ENCODE measurements at regions not wholly inside any gene's neighbourhood (a gene's known extent, or its start where the extent isn't known, plus 50 kb on each side); places are given as distances from the start of the nearest gene placed in this dataset.

- Mint-ChIP-seq H3K9me3 (peaks cover 0 to 4% of the 10 kb centered on the region in 2 donors), H3K36me3 (no peaks in the 10 kb centered on the region), H3K27ac (no peak overlapping the region)
- DNase-seq (ENCODE audit: low spot score in 2 of 2) (no peak), ATAC-seq (no peak)
Observed at GRCh38 chr4:35534962-35535361, 709.4 kb downstream of the ARAP2 start.

DNA sequence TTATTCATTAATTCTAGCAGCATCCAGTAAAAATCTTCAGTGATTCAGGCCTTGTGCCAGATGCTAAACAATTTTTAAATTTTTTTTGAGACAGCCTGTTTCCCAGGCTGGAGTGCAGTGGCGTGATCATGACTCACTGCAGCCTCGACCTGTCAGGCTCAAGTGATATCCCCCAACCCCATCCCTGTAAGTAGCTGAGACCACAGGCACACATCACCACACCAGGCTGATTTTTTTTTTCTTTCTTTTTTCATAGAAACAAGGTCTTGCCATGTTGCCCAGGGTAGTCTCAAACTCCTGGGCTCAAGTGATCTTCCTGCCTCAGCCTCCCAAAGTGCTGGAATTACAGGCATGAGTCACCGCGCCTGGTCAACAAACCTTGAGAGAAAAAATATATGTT, 705.5 kb downstream of the ARAP2 start:
- DNase-seq (ENCODE audit: low spot score in 2 of 2) (no peak), ATAC-seq (no peak)
- H3K27ac Mint-ChIP-seq: no peak overlapping the region
- no peaks in the 10 kb centered on the region for H3K36me3 Mint-ChIP-seq
- peaks cover 14 to 16% of the 10 kb centered on the region in 2 donors for H3K9me3 Mint-ChIP-seq

GRCh38 chr4:35539404-35540055, 704.8 kb downstream of the ARAP2 start:
- H3K27ac Mint-ChIP-seq: no peak overlapping the region
- H3K36me3 Mint-ChIP-seq: no peaks in the 10 kb centered on the region
- peaks cover 14 to 16% of the 10 kb centered on the region in 2 donors for H3K9me3 Mint-ChIP-seq
- no peak for DNase-seq (ENCODE audit: low spot score in 2 of 2)
- no peak for ATAC-seq

GRCh38 chr4:35541146-35541887, 703.0 kb downstream of the ARAP2 start:
- Mint-ChIP-seq H3K36me3 (no peaks in the 10 kb centered on the region), H3K27ac (no peak overlapping the region), H3K9me3 (peaks cover 25 to 28% of the 10 kb centered on the region in 2 donors)
- ATAC-seq (no peak), DNase-seq (ENCODE audit: low spot score in 2 of 2) (no peak)

DNA sequence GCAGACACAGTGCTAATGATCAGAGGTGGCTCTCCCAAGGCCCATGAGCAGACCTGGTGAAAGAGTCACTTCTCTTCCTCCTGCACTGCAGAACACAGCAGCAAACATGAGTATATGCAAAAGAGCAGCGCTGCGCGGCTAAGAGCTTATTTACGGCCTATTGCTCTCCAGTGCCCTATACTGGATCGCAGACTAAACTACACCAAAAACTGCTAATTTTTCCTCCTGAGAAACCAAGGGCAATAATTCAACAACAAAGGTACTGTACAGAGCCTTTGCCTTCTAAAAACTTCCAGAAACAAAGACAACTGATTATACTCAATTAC, 702.5 kb downstream of the ARAP2 start:
- Mint-ChIP-seq H3K36me3 (no peaks in the 10 kb centered on the region), H3K9me3 (peaks cover 25 to 28% of the 10 kb centered on the region in 2 donors), H3K27ac (no peak overlapping the region)
- ATAC-seq (no peak), DNase-seq (ENCODE audit: low spot score in 2 of 2) (no peak)

DNA sequence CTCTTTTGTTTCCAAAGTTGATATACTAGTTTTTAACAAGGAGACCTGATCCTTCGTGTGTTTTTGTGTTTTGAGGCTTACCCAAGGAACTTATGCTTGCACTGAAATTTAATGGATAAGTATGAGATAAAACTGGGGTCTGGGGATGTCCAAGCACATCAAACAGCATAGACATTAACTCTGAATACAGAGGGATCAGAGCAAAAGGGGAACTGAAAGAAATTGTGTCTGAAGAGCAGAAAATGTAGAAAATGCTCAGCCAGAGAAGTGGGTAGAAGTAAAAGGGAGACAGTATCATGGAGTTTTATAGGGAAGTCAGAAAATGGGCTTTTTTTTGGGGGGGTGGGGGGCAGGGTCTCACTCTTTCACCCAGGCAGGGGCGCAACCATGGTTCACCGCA, 695.4 kb downstream of the ARAP2 start:
- DNase-seq (ENCODE audit: low spot score in 2 of 2): no peak
- no peak for ATAC-seq
- H3K27ac Mint-ChIP-seq: no peak overlapping the region
- no peaks in the 10 kb centered on the region for H3K36me3 Mint-ChIP-seq
- peaks cover 18% of the 10 kb centered on the region in 2 donors for H3K9me3 Mint-ChIP-seq

DNA sequence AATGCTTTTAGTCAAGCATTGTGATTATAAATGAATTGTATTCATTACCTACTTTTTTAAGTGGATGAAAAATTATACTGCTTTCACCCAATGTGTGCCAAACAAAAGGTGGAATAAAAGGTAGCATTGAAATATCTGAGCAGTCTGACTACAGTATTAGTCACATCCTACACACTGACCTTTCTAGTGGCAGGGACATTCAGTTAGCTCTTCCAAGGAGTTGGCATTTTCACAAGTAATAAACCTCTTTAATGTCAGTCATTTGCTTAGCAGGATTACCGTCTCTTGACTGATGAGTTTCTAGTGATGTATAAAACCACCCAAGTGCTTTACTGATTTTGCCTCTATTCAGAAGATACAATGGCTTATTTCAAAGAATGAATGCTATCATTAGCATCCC, 687.9 kb downstream of the ARAP2 start:
- H3K9me3 Mint-ChIP-seq: peaks cover 0 to 3% of the 10 kb centered on the region in 2 donors
- DNase-seq (ENCODE audit: low spot score in 2 of 2) (no peak), ATAC-seq (no peak)
- H3K27ac Mint-ChIP-seq: no peak overlapping the region
- H3K36me3 Mint-ChIP-seq: no peaks in the 10 kb centered on the region

- no peaks in the 10 kb centered on the region for H3K36me3 Mint-ChIP-seq
- H3K9me3 Mint-ChIP-seq: peaks cover 0 to 3% of the 10 kb centered on the region in 2 donors
- no peak for ATAC-seq
- no peak overlapping the region for H3K27ac Mint-ChIP-seq
- no peak for DNase-seq (ENCODE audit: low spot score in 2 of 2)
Observed at GRCh38 chr4:35559559-35560365, 684.6 kb downstream of the ARAP2 start.

GRCh38 chr4:35562861-35563260, 681.5 kb downstream of the ARAP2 start:
- DNase-seq (ENCODE audit: low spot score in 2 of 2) (no peak), ATAC-seq (no peak)
- Mint-ChIP-seq H3K36me3 (no peaks in the 10 kb centered on the region), H3K9me3 (peaks cover 0 to 3% of the 10 kb centered on the region in 2 donors), H3K27ac (no peak overlapping the region)

DNA sequence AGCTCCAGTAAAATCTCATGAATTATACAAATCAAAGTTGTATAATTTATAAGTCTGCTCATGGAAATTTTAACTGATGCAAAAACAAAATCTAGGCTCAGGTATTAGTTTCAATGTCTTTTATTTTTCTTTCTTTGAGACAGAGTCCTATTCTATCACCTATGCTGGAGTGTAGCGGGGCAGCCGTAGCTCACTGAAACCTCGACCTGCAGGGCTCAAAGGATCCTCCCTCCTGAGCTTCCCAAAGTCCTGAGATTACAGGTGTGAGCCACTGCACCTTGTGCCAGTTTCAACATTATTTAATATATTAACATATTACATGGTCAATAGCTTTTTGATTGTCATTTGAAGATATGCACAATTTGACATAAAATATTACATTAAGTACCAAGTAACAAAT, 678.7 kb downstream of the ARAP2 start:
- H3K9me3 Mint-ChIP-seq: peaks cover 4 to 8% of the 10 kb centered on the region in 2 donors
- no peak for DNase-seq (ENCODE audit: low spot score in 2 of 2)
- ATAC-seq: no peak
- no peaks in the 10 kb centered on the region for H3K36me3 Mint-ChIP-seq
- no peak overlapping the region for H3K27ac Mint-ChIP-seq

DNA sequence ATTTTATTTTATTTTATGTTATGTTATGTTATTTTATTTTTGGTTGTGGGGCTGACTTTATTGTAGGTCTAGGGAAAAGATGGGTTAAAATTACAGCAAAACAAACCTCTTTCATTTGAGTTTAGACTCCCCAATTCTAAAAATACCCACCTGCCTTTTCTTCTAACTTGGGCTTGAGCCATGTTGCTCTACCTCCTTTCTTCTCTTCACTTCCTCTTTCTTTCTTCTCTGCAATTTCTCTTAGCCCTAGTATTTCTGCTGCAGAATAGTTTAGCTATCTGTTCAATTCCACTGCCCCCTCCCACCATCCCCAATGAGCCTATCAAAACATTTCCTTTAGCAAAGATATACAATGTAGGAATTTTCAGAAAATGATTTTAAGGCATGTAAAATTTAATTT, 653.3 kb downstream of the ARAP2 start:
- Mint-ChIP-seq H3K36me3 (no peaks in the 10 kb centered on the region), H3K27ac (no peak overlapping the region), H3K9me3 (peaks cover 4 to 25% of the 10 kb centered on the region in 2 donors)
- no peak for DNase-seq (ENCODE audit: low spot score in 2 of 2)
- no peak for ATAC-seq

DNA sequence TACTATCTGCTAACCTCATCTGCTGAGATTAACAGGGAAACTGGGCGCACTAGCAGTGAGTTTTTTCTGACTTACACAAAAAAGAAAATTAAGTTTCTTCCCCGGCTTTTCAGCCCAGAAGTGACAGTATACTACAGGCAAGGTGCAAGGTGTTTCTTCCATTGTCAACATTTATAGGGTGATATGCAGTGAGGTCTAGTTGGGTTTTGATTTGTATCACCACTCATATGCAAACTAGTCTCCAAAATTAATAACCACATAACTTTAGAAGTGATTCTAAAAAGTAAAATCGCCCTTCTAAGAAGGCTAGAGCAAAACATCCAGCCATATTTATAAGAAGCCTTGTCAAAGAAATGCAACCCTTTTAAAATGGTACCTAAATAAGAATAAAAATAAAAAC, 640.1 kb downstream of the ARAP2 start:
- DNase-seq (ENCODE audit: low spot score in 2 of 2): no peak
- Mint-ChIP-seq H3K36me3 (no peaks in the 10 kb centered on the region), H3K27ac (no peak overlapping the region), H3K9me3 (peaks cover 0 to 9% of the 10 kb centered on the region in 2 donors)
- no peak for ATAC-seq

- DNase-seq (ENCODE audit: low spot score in 2 of 2): no peak
- no peak overlapping the region for H3K27ac Mint-ChIP-seq
- H3K36me3 Mint-ChIP-seq: no peaks in the 10 kb centered on the region
- no peak for ATAC-seq
- H3K9me3 Mint-ChIP-seq: peaks cover 0 to 13% of the 10 kb centered on the region in 2 donors
Observed at GRCh38 chr4:35604724-35605123, 639.6 kb downstream of the ARAP2 start.

- Mint-ChIP-seq H3K27ac (no peak overlapping the region), H3K9me3 (peaks cover 8 to 17% of the 10 kb centered on the region in 2 donors), H3K36me3 (no peaks in the 10 kb centered on the region)
- no peak for DNase-seq (ENCODE audit: low spot score in 2 of 2)
- no peak for ATAC-seq
Observed at GRCh38 chr4:35608205-35608604, 636.1 kb downstream of the ARAP2 start.

- Mint-ChIP-seq H3K36me3 (no peaks in the 10 kb centered on the region), H3K27ac (no peak overlapping the region), H3K9me3 (peaks cover 8 to 15% of the 10 kb centered on the region in 2 donors)
- ATAC-seq (no peak), DNase-seq (ENCODE audit: low spot score in 2 of 2) (no peak)
Observed at GRCh38 chr4:35614120-35614519, 630.2 kb downstream of the ARAP2 start.

- no peak for DNase-seq (ENCODE audit: low spot score in 2 of 2)
- ATAC-seq: no peak
- H3K36me3 Mint-ChIP-seq: no peaks in the 10 kb centered on the region
- H3K9me3 Mint-ChIP-seq: peaks cover 0 to 5% of the 10 kb centered on the region in 2 donors
- H3K27ac Mint-ChIP-seq: no peak overlapping the region
Observed at GRCh38 chr4:35639929-35640328, 604.4 kb downstream of the ARAP2 start.

DNA sequence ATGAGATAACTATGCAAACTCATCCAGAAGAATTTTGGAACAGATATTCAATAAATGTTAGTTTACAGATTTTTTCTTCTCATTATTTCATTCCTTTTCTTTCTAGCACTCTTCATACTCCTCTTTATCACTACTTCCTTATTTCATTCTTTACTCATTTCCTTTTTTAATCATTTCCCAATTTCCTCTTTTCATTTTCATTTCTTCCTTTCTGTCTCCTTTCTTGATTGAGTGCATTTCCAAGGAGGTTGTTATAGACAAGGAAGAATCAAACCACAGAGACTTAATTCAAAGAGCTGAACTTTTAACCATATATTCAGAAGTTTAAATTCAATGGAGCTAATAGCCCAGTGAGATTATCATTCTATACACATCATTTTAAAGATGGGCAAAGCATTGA, 600.7 kb downstream of the ARAP2 start:
- DNase-seq (ENCODE audit: low spot score in 2 of 2): no peak
- ATAC-seq: no peak
- H3K27ac Mint-ChIP-seq: no peak overlapping the region
- H3K36me3 Mint-ChIP-seq: no peaks in the 10 kb centered on the region
- H3K9me3 Mint-ChIP-seq: no peaks in the 10 kb centered on the region

All from activated naive CD4-positive, alpha-beta T cell treated with anti-CD3 and anti-CD28 coated beads, Interleukin-2, amount 50 U/mL, for 72 hours (primary cell).